ENCODE measurements at regions not wholly inside any gene's neighbourhood (a gene's known extent, or its start where the extent isn't known, plus 50 kb on each side); places are given as distances from the start of the nearest gene placed in this dataset.

DNA sequence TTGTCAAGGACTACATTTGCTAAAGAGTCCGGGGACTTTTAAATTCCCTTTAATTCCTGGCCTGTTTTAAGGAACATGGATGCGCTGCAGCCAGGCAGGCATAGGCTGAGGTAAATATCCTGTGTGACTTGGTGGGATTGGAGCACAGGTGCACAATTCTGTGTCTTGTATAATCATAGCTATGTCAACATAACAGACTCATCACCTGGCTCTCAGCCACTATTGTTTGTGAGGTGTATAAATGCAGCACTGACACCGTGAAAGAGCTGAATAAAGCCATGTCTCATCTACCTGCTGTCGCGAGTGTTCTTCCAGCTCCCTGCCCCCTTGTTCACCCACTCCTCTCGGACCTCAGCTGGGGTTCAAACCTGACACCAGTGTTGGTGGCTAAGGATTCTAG is 109.7 kb downstream of the MFSD1 start:
- ATAC-seq (ENCODE audit: low FRiP score in 2 of 2) (no peak), DNase-seq (no peak)
- TF ChIP-seq POLR2AphosphoS5 (IDR thresholded peaks at IDR 0.05): no peak
- TF ChIP-seq EP300 (IDR thresholded peaks at IDR 0.05): no peak
- no peak for TF ChIP-seq POLR2A (IDR thresholded peaks at IDR 0.05)
- TF ChIP-seq, protein P1, sequence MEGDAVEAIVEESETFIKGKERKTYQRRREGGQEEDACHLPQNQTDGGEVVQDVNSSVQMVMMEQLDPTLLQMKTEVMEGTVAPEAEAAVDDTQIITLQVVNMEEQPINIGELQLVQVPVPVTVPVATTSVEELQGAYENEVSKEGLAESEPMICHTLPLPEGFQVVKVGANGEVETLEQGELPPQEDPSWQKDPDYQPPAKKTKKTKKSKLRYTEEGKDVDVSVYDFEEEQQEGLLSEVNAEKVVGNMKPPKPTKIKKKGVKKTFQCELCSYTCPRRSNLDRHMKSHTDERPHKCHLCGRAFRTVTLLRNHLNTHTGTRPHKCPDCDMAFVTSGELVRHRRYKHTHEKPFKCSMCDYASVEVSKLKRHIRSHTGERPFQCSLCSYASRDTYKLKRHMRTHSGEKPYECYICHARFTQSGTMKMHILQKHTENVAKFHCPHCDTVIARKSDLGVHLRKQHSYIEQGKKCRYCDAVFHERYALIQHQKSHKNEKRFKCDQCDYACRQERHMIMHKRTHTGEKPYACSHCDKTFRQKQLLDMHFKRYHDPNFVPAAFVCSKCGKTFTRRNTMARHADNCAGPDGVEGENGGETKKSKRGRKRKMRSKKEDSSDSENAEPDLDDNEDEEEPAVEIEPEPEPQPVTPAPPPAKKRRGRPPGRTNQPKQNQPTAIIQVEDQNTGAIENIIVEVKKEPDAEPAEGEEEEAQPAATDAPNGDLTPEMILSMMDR (IDR thresholded peaks at IDR 0.05): no peak
- Histone ChIP-seq H3K4me1 (no peaks in the 10 kb centered on the region), H3K9me3 (no peaks in the 10 kb centered on the region), H3K27ac (no peak overlapping the region), H3K4me3 (no peak overlapping the region), H3K27me3 (no peaks in the 10 kb centered on the region), H3K36me3 (no peaks in the 10 kb centered on the region)
- WGBS, 2 donors: 92 to 95% methylated on average over 6 of the region's 6 CpGs

DNA sequence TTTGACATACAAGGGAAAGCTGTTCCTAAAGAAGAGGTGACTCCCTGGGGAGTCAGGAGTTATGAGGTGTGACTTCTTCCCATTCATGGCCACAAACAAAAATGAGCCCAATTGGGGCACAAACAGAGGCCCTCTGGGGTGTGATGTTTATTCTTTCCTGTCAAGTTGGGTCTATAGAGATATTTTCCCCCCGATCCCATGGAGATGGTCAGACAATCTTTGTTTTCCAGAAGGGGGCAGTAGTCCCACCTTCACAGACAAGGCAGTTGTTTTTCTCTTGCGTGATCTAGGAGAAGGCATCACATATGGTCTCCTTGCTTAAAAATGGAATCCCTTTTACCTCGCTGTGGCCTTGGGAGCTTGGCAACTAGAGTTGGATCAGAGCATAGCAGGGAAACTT is 110.3 kb downstream of the MFSD1 start:
- no peaks in the 10 kb centered on the region for H3K9me3 ChIP-seq
- no peak for ATAC-seq (ENCODE audit: low FRiP score in 2 of 2)
- H3K4me1 ChIP-seq: no peaks in the 10 kb centered on the region

DNA sequence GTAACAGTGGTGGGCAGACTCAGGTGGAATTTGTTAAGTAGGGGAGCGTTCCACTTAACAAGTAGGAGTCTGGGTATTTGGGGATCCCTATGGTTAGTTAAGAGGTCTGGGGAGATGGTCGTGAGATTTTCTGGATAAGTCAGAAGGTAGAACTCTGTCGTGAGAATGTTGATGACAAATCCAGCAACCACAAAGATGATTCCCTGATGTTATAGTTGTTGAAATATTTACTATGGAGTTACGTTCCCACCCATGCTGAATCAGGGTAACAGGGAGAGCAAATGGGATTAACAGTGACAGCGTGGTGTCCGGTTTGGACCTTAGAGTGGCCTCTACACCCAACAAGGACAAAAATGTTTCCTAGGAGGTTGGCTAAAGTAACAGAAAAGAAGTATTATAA is 110.8 kb downstream of the MFSD1 start:
- ATAC-seq (ENCODE audit: low FRiP score in 2 of 2) (no peak), DNase-seq (no peak)
- H3K4me3 ChIP-seq: no peak overlapping the region
- no peaks in the 10 kb centered on the region for H3K36me3 ChIP-seq
- H3K27ac ChIP-seq: no peak overlapping the region
- no peaks in the 10 kb centered on the region for H3K27me3 ChIP-seq
- TF ChIP-seq EP300 (IDR thresholded peaks at IDR 0.05) (no peak), POLR2A (IDR thresholded peaks at IDR 0.05) (no peak), POLR2AphosphoS5 (IDR thresholded peaks at IDR 0.05) (no peak)
- TF ChIP-seq, protein P1 (IDR thresholded peaks at IDR 0.05): no peak
- no peaks in the 10 kb centered on the region for H3K9me3 ChIP-seq
- 87 to 90% methylated on average over 6 of the region's 6 CpGs for WGBS, 2 donors
- H3K4me1 ChIP-seq: no peaks in the 10 kb centered on the region

More for the DNA sequence above, 110.3 kb downstream of the MFSD1 start:
- DNase-seq: no peak
- H3K27me3 ChIP-seq: no peaks in the 10 kb centered on the region
- TF ChIP-seq POLR2AphosphoS5 (IDR thresholded peaks at IDR 0.05) (no peak), POLR2A (IDR thresholded peaks at IDR 0.05) (no peak), EP300 (IDR thresholded peaks at IDR 0.05) (no peak)
- TF ChIP-seq, protein P1 (IDR thresholded peaks at IDR 0.05): no peak
- H3K27ac ChIP-seq: no peak overlapping the region
- H3K4me3 ChIP-seq: no peak overlapping the region
- no peaks in the 10 kb centered on the region for H3K36me3 ChIP-seq
- WGBS, 2 donors: 83 to 85% methylated on average over 3 of the region's 3 CpGs

DNA sequence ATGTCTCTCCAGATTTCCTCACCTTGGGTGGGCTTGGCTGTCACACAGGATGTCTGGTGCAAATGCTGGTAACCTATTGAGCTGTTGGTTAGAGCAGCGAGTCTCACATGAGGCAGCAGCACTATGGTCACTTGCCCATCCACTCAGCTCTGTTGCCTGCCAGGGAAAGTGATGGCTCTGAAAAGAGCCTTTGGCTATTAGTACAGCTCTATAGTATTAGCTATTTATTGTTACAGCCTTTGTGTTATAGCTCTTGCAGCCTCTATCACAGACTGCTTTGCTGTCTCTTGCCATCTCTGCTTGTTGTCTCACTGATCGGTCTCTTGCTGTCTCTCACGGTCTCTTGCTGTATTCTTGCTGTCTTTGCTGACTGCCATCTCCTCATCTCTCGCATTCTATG is 114.3 kb downstream of the MFSD1 start:
- Histone ChIP-seq H3K4me3 (no peak overlapping the region), H3K27ac (no peak overlapping the region), H3K36me3 (no peaks in the 10 kb centered on the region), H3K4me1 (no peaks in the 10 kb centered on the region), H3K27me3 (no peaks in the 10 kb centered on the region), H3K9me3 (no peaks in the 10 kb centered on the region)
- WGBS, 2 donors: 91 to 96% methylated on average over 4 of the region's 4 CpGs
- no peak for TF ChIP-seq POLR2AphosphoS5 (IDR thresholded peaks at IDR 0.05)
- TF ChIP-seq, protein P1 (IDR thresholded peaks at IDR 0.05): no peak
- TF ChIP-seq EP300 (IDR thresholded peaks at IDR 0.05): no peak
- no peak for TF ChIP-seq POLR2A (IDR thresholded peaks at IDR 0.05)
- ATAC-seq (ENCODE audit: low FRiP score in 2 of 2): no peak
- no peak for DNase-seq

DNA sequence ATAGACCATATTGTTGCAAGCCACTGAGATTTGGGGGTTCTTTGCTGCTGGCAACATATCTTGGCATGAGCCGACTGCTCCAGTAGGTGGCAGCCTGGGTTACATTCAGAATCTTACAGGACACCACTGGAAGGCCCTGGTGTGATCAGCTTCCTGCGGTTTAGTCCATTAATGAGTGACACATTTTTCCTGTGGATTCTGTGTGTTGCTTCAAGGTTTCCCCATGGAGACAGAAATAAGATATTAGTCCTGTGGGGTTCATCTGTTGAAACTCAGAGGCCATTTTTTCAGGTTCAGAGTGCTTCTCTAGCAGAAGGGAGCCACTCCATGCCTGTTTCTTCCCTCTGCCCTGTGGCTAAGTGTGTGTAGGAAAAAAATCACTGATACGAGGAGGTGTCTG is 116.2 kb downstream of the MFSD1 start:
- H3K4me3 ChIP-seq: no peak overlapping the region
- no peaks in the 10 kb centered on the region for H3K36me3 ChIP-seq
- DNase-seq (peak in 1 of 2 donors; percentile 27), ATAC-seq (ENCODE audit: low FRiP score in 2 of 2) (no peak)
- WGBS, 2 donors: 14 to 17% methylated on average over 3 of the region's 3 CpGs
- no peak overlapping the region for H3K27ac ChIP-seq
- TF ChIP-seq POLR2A (IDR thresholded peaks at IDR 0.05) (no peak), POLR2AphosphoS5 (IDR thresholded peaks at IDR 0.05) (no peak)
- TF ChIP-seq, protein P1 (IDR thresholded peaks at IDR 0.05): peak in 3 of 6 experiments; percentile 20 to 37 (median 35)
- H3K27me3 ChIP-seq: no peaks in the 10 kb centered on the region
- H3K9me3 ChIP-seq: no peaks in the 10 kb centered on the region
- H3K4me1 ChIP-seq: no peaks in the 10 kb centered on the region
